HUES6 (cell line): ENCODE measurements at regions not wholly inside any gene's neighbourhood (a gene's known extent, or its start where the extent isn't known, plus 50 kb on each side); places are given as distances from the start of the nearest gene placed in this dataset.

Source experiments
- H3K27ac ChIP-seq: 2 replicates; pipeline ENCODE4 v1.7.0; 2013; ENCODE audit warnings: low read depth, mild to moderate bottlenecking, low read length, inconsistent platforms
- H3K27me3 ChIP-seq: 2 replicates; pipeline ENCODE4 v1.6.1; 2013; ENCODE audit warnings: low read length; ENCODE audit not compliant: control insufficient read depth, insufficient read depth
- H3K36me3 ChIP-seq: 2 replicates; pipeline ENCODE4 v1.6.1; 2013; ENCODE audit warnings: low read length; ENCODE audit not compliant: control insufficient read depth, insufficient read depth
- H3K4me1 ChIP-seq: 2 replicates; pipeline ENCODE4 v1.6.1; 2013; ENCODE audit warnings: low read length; ENCODE audit not compliant: control insufficient read depth, insufficient read depth
- H3K4me3 ChIP-seq: 2 replicates; pipeline ENCODE4 v1.5.1; 2013; ENCODE audit warnings: low read depth, low read length
- H3K9ac ChIP-seq: one replicate; pipeline ENCODE4 v1.6.1; 2013; ENCODE audit warnings: mild to moderate bottlenecking, low read length
- H3K9me3 ChIP-seq: 2 replicates; pipeline ENCODE4 v1.6.1; 2013; ENCODE audit warnings: low read depth, low read length; ENCODE audit not compliant: control insufficient read depth, insufficient read depth

- Histone ChIP-seq H3K36me3 (no peaks in the 10 kb centered on the region), H3K9me3 (no peaks in the 10 kb centered on the region), H3K4me1 (no peaks in the 10 kb centered on the region), H3K9ac (no peak overlapping the region), H3K4me3 (no peak overlapping the region), H3K27me3 (no peaks in the 10 kb centered on the region; the same call in 1 of the 2 replicates), H3K27ac (no peak overlapping the region)
Observed at GRCh38 chrX:14194711-14195110, 165.0 kb upstream of the GEMIN8 start.

GRCh38 chrX:14193547-14193946 lies 163.9 kb upstream of the GEMIN8 start:
- H3K27ac ChIP-seq, result no peak overlapping the region
- H3K36me3 ChIP-seq, result no peaks in the 10 kb centered on the region

GRCh38 chrX:14173873-14174272 lies 144.2 kb upstream of the GEMIN8 start:
- H3K27me3 ChIP-seq, result no peaks in the 10 kb centered on the region; the same call in 1 of the 2 replicates
- H3K4me3 ChIP-seq, result no peak overlapping the region
- no peak overlapping the region for H3K9ac ChIP-seq
- H3K27ac ChIP-seq, result no peak overlapping the region
- H3K9me3 ChIP-seq, result no peaks in the 10 kb centered on the region
- H3K36me3 ChIP-seq, result no peaks in the 10 kb centered on the region
- 0 out of 2 replicates have a peak, but pooled peaks cover 4% of the 10 kb centered on the region for H3K4me1 ChIP-seq

More at GRCh38 chrX:14193547-14193946, 163.9 kb upstream of the GEMIN8 start:
- Histone ChIP-seq H3K9me3 (no peaks in the 10 kb centered on the region), H3K4me3 (no peak overlapping the region), H3K27me3 (no peaks in the 10 kb centered on the region; the same call in 1 of the 2 replicates), H3K4me1 (no peaks in the 10 kb centered on the region), H3K9ac (no peak overlapping the region)

GRCh38 chrX:14164828-14165227 lies 135.1 kb upstream of the GEMIN8 start:
- H3K4me1 ChIP-seq, result no peaks in the 10 kb centered on the region
- no peak overlapping the region for H3K27ac ChIP-seq
- no peaks in the 10 kb centered on the region for H3K9me3 ChIP-seq
- H3K27me3 ChIP-seq, result peaks cover 3% of the 10 kb centered on the region; the same call in 1 of the 2 replicates
- no peak overlapping the region for H3K4me3 ChIP-seq
- no peak overlapping the region for H3K9ac ChIP-seq
- H3K36me3 ChIP-seq, result no peaks in the 10 kb centered on the region

GRCh38 chrX:14125462-14125861 lies 95.8 kb upstream of the GEMIN8 start:
- peaks cover 31% of the 10 kb centered on the region; the same call in 1 of the 2 replicates for H3K27me3 ChIP-seq
- H3K27ac ChIP-seq, result no peak overlapping the region
- H3K9me3 ChIP-seq, result no peaks in the 10 kb centered on the region

GRCh38 chrX:14124562-14124961 lies 94.9 kb upstream of the GEMIN8 start:
- Histone ChIP-seq H3K9ac (no peak overlapping the region), H3K9me3 (no peaks in the 10 kb centered on the region)

More at GRCh38 chrX:14125462-14125861, 95.8 kb upstream of the GEMIN8 start:
- Histone ChIP-seq H3K9ac (no peak overlapping the region), H3K4me1 (no peaks in the 10 kb centered on the region), H3K36me3 (no peaks in the 10 kb centered on the region), H3K4me3 (no peak overlapping the region)

GRCh38 chrX:14095702-14096101 lies 66.0 kb upstream of the GEMIN8 start:
- H3K4me3 ChIP-seq, result no peak overlapping the region
- H3K4me1 ChIP-seq, result no peaks in the 10 kb centered on the region
- H3K27me3 ChIP-seq, result peaks cover 19% of the 10 kb centered on the region; the same call in 1 of the 2 replicates

More at GRCh38 chrX:14124562-14124961, 94.9 kb upstream of the GEMIN8 start:
- peaks cover 31% of the 10 kb centered on the region; the same call in 1 of the 2 replicates for H3K27me3 ChIP-seq
- no peaks in the 10 kb centered on the region for H3K36me3 ChIP-seq
- H3K4me3 ChIP-seq, result no peak overlapping the region
- H3K27ac ChIP-seq, result no peak overlapping the region
- no peaks in the 10 kb centered on the region for H3K4me1 ChIP-seq

GRCh38 chrX:14094191-14094590 lies 64.5 kb upstream of the GEMIN8 start:
- Histone ChIP-seq H3K27me3 (peaks cover 8% of the 10 kb centered on the region; the same call in 1 of the 2 replicates), H3K9me3 (no peaks in the 10 kb centered on the region), H3K4me3 (no peak overlapping the region), H3K9ac (no peak overlapping the region), H3K27ac (no peak overlapping the region), H3K36me3 (no peaks in the 10 kb centered on the region), H3K4me1 (no peaks in the 10 kb centered on the region)

More at GRCh38 chrX:14095702-14096101, 66.0 kb upstream of the GEMIN8 start:
- H3K36me3 ChIP-seq, result no peaks in the 10 kb centered on the region
- no peaks in the 10 kb centered on the region for H3K9me3 ChIP-seq
- no peak overlapping the region for H3K9ac ChIP-seq
- no peak overlapping the region for H3K27ac ChIP-seq

- Histone ChIP-seq H3K27ac (no peak overlapping the region), H3K4me3 (no peak overlapping the region), H3K36me3 (no peaks in the 10 kb centered on the region), H3K9me3 (no peaks in the 10 kb centered on the region), H3K27me3 (peaks cover 4% of the 10 kb centered on the region; the same call in 1 of the 2 replicates), H3K9ac (no peak overlapping the region), H3K4me1 (no peaks in the 10 kb centered on the region)
Observed at GRCh38 chrX:14084466-14084865, 54.8 kb upstream of the GEMIN8 start.

- Histone ChIP-seq H3K9ac (no peak overlapping the region), H3K4me3 (no peak overlapping the region), H3K4me1 (no peaks in the 10 kb centered on the region), H3K27ac (no peak overlapping the region), H3K36me3 (no peaks in the 10 kb centered on the region), H3K27me3 (peaks cover 4% of the 10 kb centered on the region; the same call in 1 of the 2 replicates), H3K9me3 (no peaks in the 10 kb centered on the region)
Observed at GRCh38 chrX:14083783-14084182, 54.1 kb upstream of the GEMIN8 start.

GRCh38 chrX:14079891-14080430 lies 50.3 kb upstream of the GEMIN8 start:
- Histone ChIP-seq H3K27ac (no peak overlapping the region), H3K9ac (no peak overlapping the region), H3K36me3 (no peaks in the 10 kb centered on the region), H3K4me1 (no peaks in the 10 kb centered on the region), H3K9me3 (no peaks in the 10 kb centered on the region), H3K4me3 (no peak overlapping the region), H3K27me3 (peaks cover 7% of the 10 kb centered on the region; the same call in 1 of the 2 replicates)
